ENCODE measurements at regions not wholly inside any gene's neighbourhood (a gene's known extent, or its start where the extent isn't known, plus 50 kb on each side); places are given as distances from the start of the nearest gene placed in this dataset.
"Not testable (repeated sequence)": the region's sequence is repeated elsewhere in the genome, so short reads cannot be mapped to it uniquely, and the experiment has no call there.

GRCh38 chr16:29219562-29219961 is 186.9 kb downstream of the NPIPB11 start:
- H3K36me3 ChIP-seq (replicated peaks in 1 of 2; ENCODE audit: control insufficient read depth in 1 of 2, insufficient read depth in 2 of 2, low read length in 2 of 2); H4K20me1 ChIP-seq (ENCODE audit: insufficient read depth, low read length); POLR2A ChIA-PET; H3K9ac ChIP-seq (ENCODE audit: insufficient read depth, low read depth, low read length); DNase-seq (ENCODE audit: low spot score); H2AFZ ChIP-seq (ENCODE audit: low read length); H3K27ac ChIP-seq (ENCODE audit: extremely low read length, insufficient read depth, low read length); H3K4me3 ChIP-seq (replicated peaks in 1 of 3; ENCODE audit: insufficient read depth in 1 of 3, low read depth in 2 of 3, low read length in 3 of 3); H3K27me3 ChIP-seq (ENCODE audit: control insufficient read depth in 1 of 2, insufficient read depth in 2 of 2, low read length in 2 of 2); BruUV-seq (replicated peaks); CTCF ChIA-PET (ENCODE audit: low intra/inter-chr PET ratio, low total read pairs); H3K79me2 ChIP-seq (ENCODE audit: insufficient read depth, low read length); H3K9me3 ChIP-seq (ENCODE audit: low read length); H3K4me2 ChIP-seq (ENCODE audit: low read depth, low read length); ATAC-seq; intact Hi-C loops (cut with micrococcal nuclease; ENCODE audit: unreplicated experiment); H3K4me1 ChIP-seq (ENCODE audit: insufficient read depth, low read length): not testable (repeated sequence)
- peak; percentile 54 for FAIRE-seq
- 80% methylated on average over 16 of the region's 16 CpGs for WGBS (ENCODE audit: low lambda C conversion rate)
- in situ Hi-C loops (cut with HindIII; ENCODE audit: extremely low pct_ligation_motif_present, low pct_unique_long_range_greater_than_20kb), result loop anchor here (25.0 kb wide), 1 partner anchor 107 kb away; no protein-coding TSS in a partner anchor
- TF ChIP-seq MNT (IDR thresholded peaks at IDR 0.05), result peak; percentile 65

- H3K27me3 ChIP-seq (ENCODE audit: control insufficient read depth in 1 of 2, insufficient read depth in 2 of 2, low read length in 2 of 2); H3K79me2 ChIP-seq (ENCODE audit: insufficient read depth, low read length); DNase-seq (ENCODE audit: low spot score); BruUV-seq (replicated peaks); H3K4me2 ChIP-seq (ENCODE audit: low read depth, low read length); intact Hi-C loops (cut with micrococcal nuclease; ENCODE audit: unreplicated experiment); H2AFZ ChIP-seq (ENCODE audit: low read length); H4K20me1 ChIP-seq (ENCODE audit: insufficient read depth, low read length); H3K9ac ChIP-seq (ENCODE audit: insufficient read depth, low read depth, low read length); CTCF ChIA-PET (ENCODE audit: low intra/inter-chr PET ratio, low total read pairs); FAIRE-seq; H3K9me3 ChIP-seq (ENCODE audit: low read length); H3K27ac ChIP-seq (ENCODE audit: extremely low read length, insufficient read depth, low read length); H3K4me3 ChIP-seq (replicated peaks in 1 of 3; ENCODE audit: insufficient read depth in 1 of 3, low read depth in 2 of 3, low read length in 3 of 3); POLR2A ChIA-PET; H3K36me3 ChIP-seq (replicated peaks in 1 of 2; ENCODE audit: control insufficient read depth in 1 of 2, insufficient read depth in 2 of 2, low read length in 2 of 2); H3K4me1 ChIP-seq (ENCODE audit: insufficient read depth, low read length); ATAC-seq: not testable (repeated sequence)
- 81% methylated on average over 8 of the region's 26 CpGs for WGBS (ENCODE audit: low lambda C conversion rate)
- in situ Hi-C loops (cut with HindIII; ENCODE audit: extremely low pct_ligation_motif_present, low pct_unique_long_range_greater_than_20kb), result loop anchor here (25.0 kb wide), 1 partner anchor 106 kb away; no protein-coding TSS in a partner anchor
Measured at GRCh38 chr16:29218649-29219048, 187.9 kb downstream of the NPIPB11 start.

GRCh38 chr16:29218171-29218570 is 188.3 kb downstream of the NPIPB11 start:
- in situ Hi-C loops (cut with HindIII; ENCODE audit: extremely low pct_ligation_motif_present, low pct_unique_long_range_greater_than_20kb), result loop anchor here (25.0 kb wide), 1 partner anchor 106 kb away; no protein-coding TSS in a partner anchor
- H3K9me3 ChIP-seq (ENCODE audit: low read length); DNase-seq (ENCODE audit: low spot score); POLR2A ChIA-PET; H2AFZ ChIP-seq (ENCODE audit: low read length); FAIRE-seq; H3K79me2 ChIP-seq (ENCODE audit: insufficient read depth, low read length); H3K27me3 ChIP-seq (ENCODE audit: control insufficient read depth in 1 of 2, insufficient read depth in 2 of 2, low read length in 2 of 2); H3K4me1 ChIP-seq (ENCODE audit: insufficient read depth, low read length); CTCF ChIA-PET (ENCODE audit: low intra/inter-chr PET ratio, low total read pairs); BruUV-seq (replicated peaks); H3K4me2 ChIP-seq (ENCODE audit: low read depth, low read length); H3K36me3 ChIP-seq (replicated peaks in 1 of 2; ENCODE audit: control insufficient read depth in 1 of 2, insufficient read depth in 2 of 2, low read length in 2 of 2); ATAC-seq; H4K20me1 ChIP-seq (ENCODE audit: insufficient read depth, low read length); H3K9ac ChIP-seq (ENCODE audit: insufficient read depth, low read depth, low read length); H3K4me3 ChIP-seq (replicated peaks in 1 of 3; ENCODE audit: insufficient read depth in 1 of 3, low read depth in 2 of 3, low read length in 3 of 3); H3K27ac ChIP-seq (ENCODE audit: extremely low read length, insufficient read depth, low read length); intact Hi-C loops (cut with micrococcal nuclease; ENCODE audit: unreplicated experiment): not testable (repeated sequence)
- 52% methylated on average over 9 of the region's 16 CpGs for WGBS (ENCODE audit: low lambda C conversion rate)

- H3K9ac ChIP-seq (ENCODE audit: insufficient read depth, low read depth, low read length); H3K4me3 ChIP-seq (replicated peaks in 1 of 3; ENCODE audit: insufficient read depth in 1 of 3, low read depth in 2 of 3, low read length in 3 of 3); H3K36me3 ChIP-seq (replicated peaks in 1 of 2; ENCODE audit: control insufficient read depth in 1 of 2, insufficient read depth in 2 of 2, low read length in 2 of 2); H3K9me3 ChIP-seq (ENCODE audit: low read length); FAIRE-seq; H2AFZ ChIP-seq (ENCODE audit: low read length); BruUV-seq (replicated peaks); H3K27ac ChIP-seq (ENCODE audit: extremely low read length, insufficient read depth, low read length); CTCF ChIA-PET (ENCODE audit: low intra/inter-chr PET ratio, low total read pairs); DNase-seq (ENCODE audit: low spot score); H3K4me2 ChIP-seq (ENCODE audit: low read depth, low read length); POLR2A ChIA-PET; H3K79me2 ChIP-seq (ENCODE audit: insufficient read depth, low read length); H4K20me1 ChIP-seq (ENCODE audit: insufficient read depth, low read length); intact Hi-C loops (cut with micrococcal nuclease; ENCODE audit: unreplicated experiment); ATAC-seq: not testable (repeated sequence)
- peaks cover 10% of the 10 kb centered on the region for H3K4me1 ChIP-seq (ENCODE audit: insufficient read depth, low read length)
- 56% methylated on average over 12 of the region's 16 CpGs for WGBS (ENCODE audit: low lambda C conversion rate)
- H3K27me3 ChIP-seq (ENCODE audit: control insufficient read depth in 1 of 2, insufficient read depth in 2 of 2, low read length in 2 of 2), result peaks cover 0 to 12% of the 10 kb centered on the region in 2 experiments; a peak in 3 of 5 replicates
- in situ Hi-C loops (cut with HindIII; ENCODE audit: extremely low pct_ligation_motif_present, low pct_unique_long_range_greater_than_20kb), result loop anchor here (25.0 kb wide), 1 partner anchor 105 kb away; no protein-coding TSS in a partner anchor
Measured at GRCh38 chr16:29217752-29218126, 188.8 kb downstream of the NPIPB11 start.

Measured in HepG2 (cell line).